ENCODE measurements at regions not wholly inside any gene's neighbourhood (a gene's known extent, or its start where the extent isn't known, plus 50 kb on each side); places are given as distances from the start of the nearest gene placed in this dataset.

DNA sequence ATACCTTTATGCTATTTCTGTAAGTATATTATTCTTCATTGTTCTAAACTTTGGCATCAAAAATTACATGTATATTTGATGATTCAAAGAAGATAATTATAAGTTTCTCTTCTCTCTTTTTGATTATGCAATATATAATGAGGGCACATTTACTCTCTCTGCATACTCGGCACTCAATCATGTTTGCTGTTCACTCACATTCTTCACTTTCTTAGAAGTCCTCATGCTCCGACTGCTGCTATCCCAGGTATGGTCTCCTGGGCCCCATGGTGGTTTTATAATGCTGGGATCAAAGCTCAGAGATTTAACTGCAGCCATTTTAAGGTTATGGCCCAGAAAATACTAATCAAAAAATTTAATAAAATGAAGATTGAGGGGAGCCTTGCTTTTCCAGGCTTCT is 529.7 kb upstream of the IL12A start:
- Histone ChIP-seq H2AFZ (ENCODE audit: control insufficient read depth, low read length) (peak overlapping the region; percentile 56), H3K4me2 (ENCODE audit: control insufficient read depth, extremely low read depth, insufficient read depth, low read depth, low read length) (peak overlapping the region; percentile 65), H3K9me3 (ENCODE audit: control insufficient read depth, low read depth, low read length) (no peaks in the 10 kb centered on the region), H4K20me1 (ENCODE audit: control insufficient read depth, extremely low read depth, insufficient read depth, low read length) (no peaks in the 10 kb centered on the region), H3K27ac (ENCODE audit: control insufficient read depth, insufficient read depth, low read length) (peak overlapping the region; percentile 78), H3K4me1 (ENCODE audit: control insufficient read depth, extremely low read depth, insufficient read depth, low read length) (peaks cover 27% of the 10 kb centered on the region), H3K27me3 (ENCODE audit: control insufficient read depth, extremely low read depth, insufficient read depth, low read length) (no peaks in the 10 kb centered on the region), H3K79me2 (ENCODE audit: control insufficient read depth, insufficient read depth, low read length) (no peaks in the 10 kb centered on the region), H3K9ac (ENCODE audit: control insufficient read depth, extremely low read depth, insufficient read depth, low read length) (no peak overlapping the region), H3K9me1 (ENCODE audit: control insufficient read depth, extremely low read depth, insufficient read depth, low read length) (no peaks in the 10 kb centered on the region), H3K36me3 (ENCODE audit: control insufficient read depth in 2 of 2, extremely low read depth in 1 of 2, insufficient read depth in 2 of 2, low read length in 2 of 2) (no peaks in the 10 kb centered on the region), H3K4me3 (ENCODE audit: control insufficient read depth in 2 of 3, extremely low read depth in 1 of 3, insufficient read depth in 2 of 3, low read depth in 1 of 3, low read length in 3 of 3) (peak overlapping the region in 1 of 3 experiments; percentile 1)
- dilution Hi-C loops (cut with MboI; ENCODE audit: extremely low pct_ligation_motif_present, low sequenced_read_pairs): no loop called here
- FAIRE-seq: no peak
- DNase-seq (ENCODE audit: low read depth, low spot score): no peak
- TF ChIP-seq, protein P1, sequence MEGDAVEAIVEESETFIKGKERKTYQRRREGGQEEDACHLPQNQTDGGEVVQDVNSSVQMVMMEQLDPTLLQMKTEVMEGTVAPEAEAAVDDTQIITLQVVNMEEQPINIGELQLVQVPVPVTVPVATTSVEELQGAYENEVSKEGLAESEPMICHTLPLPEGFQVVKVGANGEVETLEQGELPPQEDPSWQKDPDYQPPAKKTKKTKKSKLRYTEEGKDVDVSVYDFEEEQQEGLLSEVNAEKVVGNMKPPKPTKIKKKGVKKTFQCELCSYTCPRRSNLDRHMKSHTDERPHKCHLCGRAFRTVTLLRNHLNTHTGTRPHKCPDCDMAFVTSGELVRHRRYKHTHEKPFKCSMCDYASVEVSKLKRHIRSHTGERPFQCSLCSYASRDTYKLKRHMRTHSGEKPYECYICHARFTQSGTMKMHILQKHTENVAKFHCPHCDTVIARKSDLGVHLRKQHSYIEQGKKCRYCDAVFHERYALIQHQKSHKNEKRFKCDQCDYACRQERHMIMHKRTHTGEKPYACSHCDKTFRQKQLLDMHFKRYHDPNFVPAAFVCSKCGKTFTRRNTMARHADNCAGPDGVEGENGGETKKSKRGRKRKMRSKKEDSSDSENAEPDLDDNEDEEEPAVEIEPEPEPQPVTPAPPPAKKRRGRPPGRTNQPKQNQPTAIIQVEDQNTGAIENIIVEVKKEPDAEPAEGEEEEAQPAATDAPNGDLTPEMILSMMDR (optimal IDR thresholded peaks at IDR 0.05 in 1 of 3, IDR thresholded peaks at IDR 0.05 in 1 of 3, conservative IDR thresholded peaks at IDR 0.05 in 1 of 3; ENCODE audit: extremely low read depth in 1 of 3, insufficient read depth in 2 of 3, low read length in 3 of 3): no peak
- no peak for TF ChIP-seq EZH2 (IDR thresholded peaks at IDR 0.05; ENCODE audit: low read length)

GRCh38 chr3:159472611-159473010 is 516.0 kb upstream of the IL12A start:
- DNase-seq (ENCODE audit: low read depth, low spot score): no peak

More at GRCh38 chr3:159472611-159473010, 516.0 kb upstream of the IL12A start:
- H3K27ac ChIP-seq (ENCODE audit: control insufficient read depth, insufficient read depth, low read length): no peak overlapping the region
- H3K4me2 ChIP-seq (ENCODE audit: control insufficient read depth, extremely low read depth, insufficient read depth, low read depth, low read length): no peak overlapping the region
- H3K27me3 ChIP-seq (ENCODE audit: control insufficient read depth, extremely low read depth, insufficient read depth, low read length): no peaks in the 10 kb centered on the region
- no peaks in the 10 kb centered on the region for H4K20me1 ChIP-seq (ENCODE audit: control insufficient read depth, extremely low read depth, insufficient read depth, low read length)
- no peaks in the 10 kb centered on the region for H3K79me2 ChIP-seq (ENCODE audit: control insufficient read depth, insufficient read depth, low read length)
- dilution Hi-C loops (cut with MboI; ENCODE audit: extremely low pct_ligation_motif_present, low sequenced_read_pairs): no loop called here
- no peaks in the 10 kb centered on the region for H3K36me3 ChIP-seq (ENCODE audit: control insufficient read depth in 2 of 2, extremely low read depth in 1 of 2, insufficient read depth in 2 of 2, low read length in 2 of 2)
- no peak overlapping the region for H3K4me3 ChIP-seq (ENCODE audit: control insufficient read depth in 2 of 3, extremely low read depth in 1 of 3, insufficient read depth in 2 of 3, low read depth in 1 of 3, low read length in 3 of 3)
- H3K9ac ChIP-seq (ENCODE audit: control insufficient read depth, extremely low read depth, insufficient read depth, low read length): no peak overlapping the region
- peak overlapping the region; percentile 46 for H2AFZ ChIP-seq (ENCODE audit: control insufficient read depth, low read length)
- no peaks in the 10 kb centered on the region for H3K9me1 ChIP-seq (ENCODE audit: control insufficient read depth, extremely low read depth, insufficient read depth, low read length)
- peak; percentile 56 for FAIRE-seq
- H3K9me3 ChIP-seq (ENCODE audit: control insufficient read depth, low read depth, low read length): no peaks in the 10 kb centered on the region
- TF ChIP-seq EZH2 (IDR thresholded peaks at IDR 0.05; ENCODE audit: low read length): no peak
- TF ChIP-seq, protein P1 (optimal IDR thresholded peaks at IDR 0.05 in 1 of 3, IDR thresholded peaks at IDR 0.05 in 1 of 3, conservative IDR thresholded peaks at IDR 0.05 in 1 of 3; ENCODE audit: extremely low read depth in 1 of 3, insufficient read depth in 2 of 3, low read length in 3 of 3): no peak
- H3K4me1 ChIP-seq (ENCODE audit: control insufficient read depth, extremely low read depth, insufficient read depth, low read length): peaks cover 4% of the 10 kb centered on the region
